GM12874 (cell line): ENCODE measurements at regions not wholly inside any gene's neighbourhood (a gene's known extent, or its start where the extent isn't known, plus 50 kb on each side); places are given as distances from the start of the nearest gene placed in this dataset.

Experiments
- TF ChIP-seq, protein P1 (sequence below): IDR thresholded peaks from 2 replicates; pipeline ENCODE4 v1.5.1; 2011; ENCODE audit warnings: low read depth, mild to moderate bottlenecking, control low read depth, low read length, moderate library complexity; ENCODE audit not compliant: insufficient read depth

DNA sequence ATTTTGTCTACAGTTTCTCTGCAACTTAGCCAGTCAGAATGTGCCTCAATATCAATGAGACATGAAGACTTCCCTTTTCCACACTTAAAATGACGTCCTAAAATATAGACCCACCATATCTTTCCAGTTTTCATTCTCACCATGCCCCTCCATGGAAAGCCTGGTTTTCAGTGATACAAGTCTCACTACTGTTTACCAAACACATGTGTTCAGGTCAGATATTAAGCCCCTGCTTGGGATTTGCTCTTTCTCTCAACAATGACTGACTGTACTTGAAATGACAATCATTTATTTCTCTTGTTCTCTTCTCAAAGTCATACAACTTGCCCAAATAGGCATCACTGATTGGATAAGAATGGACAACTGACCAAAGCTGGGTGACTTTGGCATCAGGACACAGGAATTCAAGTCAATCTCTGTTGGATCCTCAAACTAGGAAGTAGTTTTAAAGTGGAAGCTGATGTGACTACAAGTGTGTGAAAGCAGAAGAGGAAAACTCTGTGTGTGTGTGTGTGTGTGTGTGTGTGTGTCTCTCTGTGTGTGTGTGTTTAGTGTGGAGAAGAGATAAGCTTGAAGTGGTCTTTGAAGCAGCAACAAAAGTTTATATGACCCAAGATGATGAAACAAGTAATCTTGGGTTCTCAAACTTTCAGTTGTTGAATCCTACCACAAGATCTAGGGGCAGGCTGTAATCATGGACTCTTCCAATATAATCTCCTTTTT, 217.4 kb upstream of the FGF13 start:
- TF ChIP-seq, protein P1, sequence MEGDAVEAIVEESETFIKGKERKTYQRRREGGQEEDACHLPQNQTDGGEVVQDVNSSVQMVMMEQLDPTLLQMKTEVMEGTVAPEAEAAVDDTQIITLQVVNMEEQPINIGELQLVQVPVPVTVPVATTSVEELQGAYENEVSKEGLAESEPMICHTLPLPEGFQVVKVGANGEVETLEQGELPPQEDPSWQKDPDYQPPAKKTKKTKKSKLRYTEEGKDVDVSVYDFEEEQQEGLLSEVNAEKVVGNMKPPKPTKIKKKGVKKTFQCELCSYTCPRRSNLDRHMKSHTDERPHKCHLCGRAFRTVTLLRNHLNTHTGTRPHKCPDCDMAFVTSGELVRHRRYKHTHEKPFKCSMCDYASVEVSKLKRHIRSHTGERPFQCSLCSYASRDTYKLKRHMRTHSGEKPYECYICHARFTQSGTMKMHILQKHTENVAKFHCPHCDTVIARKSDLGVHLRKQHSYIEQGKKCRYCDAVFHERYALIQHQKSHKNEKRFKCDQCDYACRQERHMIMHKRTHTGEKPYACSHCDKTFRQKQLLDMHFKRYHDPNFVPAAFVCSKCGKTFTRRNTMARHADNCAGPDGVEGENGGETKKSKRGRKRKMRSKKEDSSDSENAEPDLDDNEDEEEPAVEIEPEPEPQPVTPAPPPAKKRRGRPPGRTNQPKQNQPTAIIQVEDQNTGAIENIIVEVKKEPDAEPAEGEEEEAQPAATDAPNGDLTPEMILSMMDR: no peak

DNA sequence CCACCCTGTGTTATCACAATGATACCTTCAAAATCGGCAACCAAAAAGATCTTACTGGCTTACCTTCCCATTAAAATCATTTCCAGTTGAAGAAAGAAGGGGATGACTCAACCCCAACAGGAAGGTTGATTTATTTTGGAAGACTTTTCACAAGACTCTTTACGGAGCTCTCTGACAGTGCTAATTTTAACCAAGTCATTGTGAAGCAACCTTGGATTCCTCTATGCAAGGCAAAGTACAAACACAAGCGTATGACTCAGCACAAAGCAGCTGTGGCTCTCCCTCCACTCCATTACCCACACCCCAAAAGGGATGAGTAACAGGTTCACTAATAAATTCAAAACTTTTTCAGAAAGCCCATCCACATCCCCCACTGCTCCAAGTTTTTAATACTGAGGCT, 213.8 kb upstream of the FGF13 start:
- TF ChIP-seq, protein P1: no peak

DNA sequence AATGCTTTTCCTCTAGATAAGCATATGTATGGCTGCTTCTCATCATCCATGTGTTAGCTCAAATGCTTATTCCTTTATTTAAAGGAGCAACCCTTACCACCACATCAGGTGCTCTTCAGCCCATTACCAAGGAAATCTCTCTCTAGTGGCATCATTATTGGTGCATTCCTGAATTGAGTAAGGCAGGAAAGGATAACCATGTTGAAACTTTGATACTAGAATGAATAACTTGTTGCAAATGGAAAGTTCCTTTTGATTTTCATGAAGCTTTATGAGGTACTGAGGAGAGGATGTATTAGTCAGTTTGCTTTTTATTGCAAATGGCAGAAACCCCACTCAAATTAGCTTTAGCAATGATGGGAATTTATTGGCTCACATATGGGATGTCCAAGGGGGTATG, 212.3 kb upstream of the FGF13 start:
- TF ChIP-seq, protein P1: no peak

DNA sequence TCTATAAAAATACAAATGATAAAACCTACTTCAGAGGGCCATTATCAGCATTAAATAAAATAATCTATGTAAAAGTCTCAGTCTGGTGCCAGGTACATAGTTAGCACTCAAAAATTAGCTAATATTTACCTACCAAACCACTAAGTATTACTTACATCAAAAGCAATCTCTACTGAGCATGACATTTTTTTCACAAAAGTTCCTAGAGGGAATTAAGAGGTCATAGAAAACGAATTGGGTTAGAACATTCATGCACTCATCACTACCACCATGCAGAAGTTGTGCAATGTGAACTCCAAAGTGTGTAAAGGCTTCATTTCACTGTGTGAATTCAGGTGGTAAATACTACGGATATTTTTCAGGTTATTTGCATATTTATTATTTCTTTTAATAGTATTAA, 209.5 kb upstream of the FGF13 start:
- TF ChIP-seq, protein P1: no peak

DNA sequence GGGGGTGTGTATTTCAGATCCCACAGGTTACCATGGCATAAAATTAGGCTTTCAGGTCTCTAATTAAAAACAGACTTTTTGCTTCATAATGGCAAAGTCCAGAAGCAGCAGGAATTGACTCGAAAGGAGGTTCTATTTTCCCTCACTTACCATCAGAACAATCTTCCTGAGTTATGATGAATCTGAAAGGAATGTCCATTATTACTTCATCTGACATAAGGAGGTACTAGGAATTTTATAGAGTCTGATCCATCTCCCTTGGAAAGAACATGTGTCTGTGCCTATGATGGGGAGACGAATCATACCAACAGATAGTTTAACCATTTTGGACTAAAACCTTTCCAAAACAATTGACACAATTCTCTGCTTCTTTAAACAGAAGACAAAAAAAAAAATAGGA, 206.3 kb upstream of the FGF13 start:
- TF ChIP-seq, protein P1: no peak

DNA sequence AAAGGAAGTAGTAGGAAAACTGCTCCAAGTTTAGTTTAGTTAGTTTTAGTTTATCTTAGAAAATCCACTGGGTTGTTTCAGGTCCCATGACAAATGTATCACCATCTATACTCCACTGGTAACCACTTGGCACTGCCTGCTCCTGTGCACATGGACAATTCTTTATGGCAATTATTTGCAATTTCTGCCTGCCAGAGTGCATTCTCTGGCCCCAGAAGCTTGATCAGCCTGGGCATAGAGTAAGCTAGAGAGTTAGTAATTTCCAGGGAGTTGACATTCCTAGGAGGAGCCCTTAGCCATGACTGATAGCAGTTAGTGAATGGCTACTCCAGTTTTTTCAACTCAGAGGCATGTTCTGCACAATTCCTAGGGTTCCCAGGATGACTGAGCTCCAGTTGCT, 203.2 kb upstream of the FGF13 start:
- TF ChIP-seq, protein P1: no peak

DNA sequence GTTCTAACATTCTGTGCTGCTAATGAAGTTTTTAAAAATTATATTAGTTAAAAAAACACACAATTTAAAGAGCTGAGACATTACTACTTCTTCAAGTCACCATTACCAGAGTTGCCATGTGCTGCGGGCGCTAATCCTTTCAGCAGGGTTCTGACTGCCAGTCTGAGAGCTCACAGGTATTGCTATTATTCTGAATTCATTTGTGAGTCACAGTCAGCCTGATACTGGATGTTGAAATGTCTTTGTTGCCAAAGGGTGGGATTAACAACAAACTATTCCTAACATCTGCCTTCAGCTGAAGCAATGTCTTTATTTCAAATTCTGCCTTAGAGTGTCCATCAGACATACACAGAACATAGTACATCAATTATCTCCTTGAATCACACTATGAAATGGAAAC, 197.1 kb upstream of the FGF13 start:
- TF ChIP-seq, protein P1: no peak
